ENCODE measurements at regions not wholly inside any gene's neighbourhood (a gene's known extent, or its start where the extent isn't known, plus 50 kb on each side); places are given as distances from the start of the nearest gene placed in this dataset.

GRCh38 chr3:27542476-27542875 is 58.3 kb upstream of the SLC4A7 start:
- no peak overlapping the region for H2AFZ ChIP-seq (ENCODE audit: low read length)

More at GRCh38 chr3:27542476-27542875, 58.3 kb upstream of the SLC4A7 start:
- no peak overlapping the region for H4K91ac ChIP-seq (ENCODE audit: insufficient read length, low read depth, low read length)
- H3K79me1 ChIP-seq (ENCODE audit: insufficient read depth, low read depth, low read length, poor library complexity, severe bottlenecking), result no peaks in the 10 kb centered on the region
- H3K23me2 ChIP-seq (ENCODE audit: insufficient read length, low read depth, low read length, poor library complexity, severe bottlenecking), result no peaks in the 10 kb centered on the region
- WGBS (ENCODE audit: extremely low coverage, insufficient read length, low lambda C conversion rate), result no CpG with 5 or more reads among the region's 5 CpGs
- no peaks in the 10 kb centered on the region for H3K79me2 ChIP-seq (ENCODE audit: insufficient read depth, low read length)
- no peak overlapping the region for H3T11ph ChIP-seq (ENCODE audit: low read length)
- no peak overlapping the region for H4K5ac ChIP-seq (ENCODE audit: insufficient read length, low read depth, low read length)
- H3K9me3 ChIP-seq (ENCODE audit: control insufficient read depth, low read depth, low read length), result no peaks in the 10 kb centered on the region
- H3K9me3 Mint-ChIP-seq, result no peaks in the 10 kb centered on the region; a peak in 1 of 5 replicates
- H2BK120ac ChIP-seq (ENCODE audit: low read depth, low read length, poor library complexity, severe bottlenecking), result no peak overlapping the region
- no peak for DNase-seq
- H3K27ac Mint-ChIP-seq, result peak overlapping the region in 1 of 3 experiments; percentile 21; a peak in 2 of 7 replicates
- H2AK5ac ChIP-seq (ENCODE audit: insufficient read length, low read length), result no peak overlapping the region
- peaks cover 6% of the 10 kb centered on the region; the same call in 1 of the 2 replicates for H3K4me1 ChIP-seq (ENCODE audit: insufficient read depth, low read length)
- no peaks in the 10 kb centered on the region; a peak in 1 of 7 replicates for H3K36me3 Mint-ChIP-seq (ENCODE audit: insufficient read depth in 1 of 3, low read depth in 3 of 3)
- no peak overlapping the region for H3K18ac ChIP-seq (ENCODE audit: insufficient read length, low read depth, low read length)
- no peak overlapping the region for H2BK15ac ChIP-seq (ENCODE audit: low read depth, low read length)
- H3K4me3 Mint-ChIP-seq, result no peak overlapping the region
- H2BK20ac ChIP-seq (ENCODE audit: low read depth, low read length, poor library complexity, severe bottlenecking), result peak overlapping the region; percentile 78
- H3K56ac ChIP-seq (ENCODE audit: insufficient read length, low read depth, low read length), result no peak overlapping the region
- H4K20me1 ChIP-seq (ENCODE audit: control insufficient read depth, insufficient read depth, insufficient read length), result no peaks in the 10 kb centered on the region
- H3K9ac ChIP-seq (ENCODE audit: extremely low read depth, insufficient read length, low read length), result no peak overlapping the region
- no peak overlapping the region for H3K27ac ChIP-seq (ENCODE audit: insufficient read length, low read depth, low read length)
- no peak overlapping the region for H3K4me2 ChIP-seq (ENCODE audit: insufficient read depth, insufficient read length, low read length)
- TF ChIP-seq CTCF (conservative IDR thresholded peaks at IDR 0.05), result no peak
- no peak overlapping the region for H3K23ac ChIP-seq (ENCODE audit: insufficient read length, low read depth, low read length)
- peaks cover 31 to 33% of the 10 kb centered on the region in 2 experiments for H3K4me1 Mint-ChIP-seq
- no peaks in the 10 kb centered on the region for H3K27me3 ChIP-seq (ENCODE audit: insufficient read depth, low read length)
- no peak overlapping the region for H3K4ac ChIP-seq (ENCODE audit: low read depth, low read length)
- H3K14ac ChIP-seq (ENCODE audit: insufficient read depth, low read length), result no peak overlapping the region
- no peak overlapping the region for H2BK5ac ChIP-seq (ENCODE audit: insufficient read length, low read length)
- H2BK12ac ChIP-seq (ENCODE audit: insufficient read length, low read depth, low read length), result no peak overlapping the region
- H3K27me3 Mint-ChIP-seq (ENCODE audit: low read depth), result no peaks in the 10 kb centered on the region; the same call in 1 of the 2 replicates
- no peak overlapping the region for H4K8ac ChIP-seq (replicated peaks; ENCODE audit: insufficient read length, low read depth, low read length)
